NK-92 treated with Interleukin-12 subunit alpha and Interleukin-12 subunit beta, amount 100 ng/mL, for 24 hours (cell line): ENCODE measurements at regions not wholly inside any gene's neighbourhood (a gene's known extent, or its start where the extent isn't known, plus 50 kb on each side); places are given as distances from the start of the nearest gene placed in this dataset.
"Not testable (repeated sequence)": the region's sequence is repeated elsewhere in the genome, so short reads cannot be mapped to it uniquely, and the experiment has no call there.

Experiments
- DNase-seq: peaks from one replicate; lab custom pipeline; 2025; lab: John Stamatoyannopoulos, UW

- DNase-seq = no peak
These were observed 90.7 kb upstream of the HES1 start for GRCh38 chr3:194045289-194045688.

- no peak for DNase-seq
These were observed 90.0 kb upstream of the HES1 start for GRCh38 chr3:194045919-194046318.

GRCh38 chr3:194046531-194046930 lies 89.4 kb upstream of the HES1 start:
- DNase-seq = no peak

DNA sequence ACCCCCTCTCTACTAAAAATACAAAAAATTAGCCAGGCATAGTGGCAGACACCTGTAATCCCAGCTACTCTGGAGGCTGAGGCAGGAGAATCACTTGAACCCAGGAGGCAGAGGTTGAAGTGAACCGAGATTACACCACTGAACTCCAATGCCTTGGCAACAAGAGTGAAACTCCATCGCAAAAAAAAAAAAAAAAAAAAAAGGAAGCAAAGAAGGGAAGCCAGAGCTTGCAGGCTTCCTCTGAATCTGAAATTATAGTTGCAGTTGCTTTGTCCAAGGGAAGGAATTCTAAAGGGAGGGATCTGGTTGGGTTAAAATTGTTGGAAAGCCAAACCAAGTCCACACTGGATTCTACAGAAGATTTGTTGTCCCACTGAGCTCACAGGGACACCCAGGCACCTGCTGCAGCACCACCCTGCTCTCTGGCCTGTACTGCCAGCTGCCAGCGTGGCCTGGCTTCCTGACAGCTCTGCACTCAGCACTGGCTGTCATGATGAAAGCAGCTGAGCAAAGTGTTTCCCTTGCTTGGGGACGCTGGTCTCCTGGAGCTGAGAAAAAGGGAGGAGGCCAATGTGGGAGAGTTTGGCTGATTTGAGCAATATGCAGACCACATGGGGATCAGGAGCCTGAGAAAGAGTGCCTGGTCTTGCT lies 88.8 kb upstream of the HES1 start:
- no peak for DNase-seq

DNA sequence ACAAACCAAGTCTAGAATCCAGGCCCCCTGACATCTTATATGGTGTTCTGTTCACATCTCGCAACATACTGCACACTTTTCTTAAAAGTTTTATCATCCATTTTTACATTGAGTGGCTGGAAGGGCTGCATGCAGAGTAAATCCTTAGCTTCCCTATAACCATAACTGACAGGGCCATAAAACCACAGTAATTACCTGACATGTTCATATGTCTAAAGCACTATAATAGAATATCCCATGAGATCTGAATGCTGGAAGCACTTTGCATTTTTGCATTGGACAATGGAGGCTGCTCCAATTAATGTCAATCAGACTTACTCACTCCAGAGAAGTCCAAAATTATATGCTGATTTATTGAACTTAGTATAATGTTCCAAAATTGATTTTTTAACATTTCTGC lies 86.6 kb upstream of the HES1 start:
- no peak for DNase-seq

DNA sequence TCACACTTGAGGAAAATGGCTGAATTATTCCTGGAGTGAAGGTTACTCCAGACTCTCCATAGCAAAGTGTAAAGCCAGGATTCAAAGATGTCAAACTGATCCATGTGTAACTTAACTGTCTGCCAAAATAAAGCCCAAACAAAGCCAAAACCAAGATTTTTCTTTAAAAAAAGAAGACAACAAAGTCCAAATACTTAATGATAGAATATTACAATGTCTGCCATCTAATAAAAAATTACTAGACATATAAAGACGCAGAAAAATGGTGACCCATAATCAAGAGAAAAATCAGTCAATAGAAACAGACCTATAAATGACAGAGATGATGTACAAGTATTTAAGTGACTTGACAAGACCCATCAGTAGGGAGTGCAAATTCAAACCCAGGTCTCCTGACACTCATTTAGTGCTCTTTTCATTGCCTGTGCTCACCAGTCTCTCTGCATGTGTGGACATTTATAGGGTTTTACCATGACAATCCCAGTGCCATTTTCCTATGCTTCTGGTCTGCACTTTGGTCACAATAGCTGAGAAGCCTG lies 85.1 kb upstream of the HES1 start:
- DNase-seq = no peak

DNA sequence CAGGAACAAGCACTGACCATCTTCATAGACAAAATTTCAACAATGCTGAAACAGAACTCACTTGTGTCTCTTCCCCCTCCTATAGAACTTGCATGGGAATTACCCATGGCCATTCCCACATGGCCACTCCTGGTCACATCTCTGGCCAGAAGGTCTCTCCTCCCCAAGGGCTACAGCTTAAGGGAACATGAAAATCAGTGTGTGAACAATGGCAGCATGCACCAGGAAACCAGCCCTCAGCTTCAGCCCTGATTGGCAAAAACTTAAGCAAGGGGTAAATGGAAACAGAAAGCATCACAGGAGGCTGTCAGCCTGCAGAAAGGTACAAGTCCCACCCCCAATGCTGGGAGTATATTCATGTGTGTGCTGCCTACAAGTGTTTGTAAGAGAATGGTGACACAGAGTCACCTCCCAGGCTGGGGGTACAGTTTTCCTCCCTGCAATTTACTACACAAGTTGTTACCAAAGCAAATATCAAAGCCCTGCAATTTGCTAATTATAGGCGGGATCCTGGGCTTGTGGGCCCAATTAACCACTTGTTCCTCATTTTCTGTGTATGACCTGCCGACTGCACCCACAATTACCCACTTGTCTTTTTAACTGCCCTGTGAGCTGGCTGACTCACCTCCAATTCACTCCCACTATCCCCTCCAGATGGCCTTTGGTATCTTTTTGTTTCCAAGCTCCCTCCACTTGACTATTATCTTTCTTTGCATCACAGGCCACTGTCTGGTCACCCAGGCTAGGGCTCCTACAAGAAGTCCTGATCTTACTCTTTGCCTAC lies 84.4 kb upstream of the HES1 start:
- DNase-seq = no peak

DNA sequence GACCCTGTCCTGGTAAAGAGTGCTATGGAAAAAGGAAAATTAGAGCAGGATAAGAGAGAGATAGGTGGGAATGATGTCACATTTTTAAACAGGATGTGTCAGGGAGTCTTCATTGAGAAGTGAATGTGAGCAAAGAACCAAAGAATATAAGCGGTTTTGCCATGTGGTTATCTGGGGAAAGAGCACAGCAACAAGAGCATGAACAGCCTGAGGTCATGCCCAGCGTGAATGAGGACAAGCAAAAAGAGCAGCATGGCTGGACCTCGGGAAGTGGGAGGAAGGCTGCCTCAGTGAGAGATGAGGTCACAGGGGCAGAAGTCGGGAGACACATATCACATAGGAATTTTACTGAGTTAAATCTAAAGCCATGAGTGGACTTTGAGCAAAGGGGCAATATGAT lies 82.8 kb upstream of the HES1 start:
- DNase-seq = no peak

GRCh38 chr3:194054016-194054415 lies 81.9 kb upstream of the HES1 start:
- DNase-seq = no peak

- no peak for DNase-seq
These were observed 81.4 kb upstream of the HES1 start for GRCh38 chr3:194054540-194054939.

- no peak for DNase-seq
These were observed 81.0 kb upstream of the HES1 start for GRCh38 chr3:194054961-194055360.

DNA sequence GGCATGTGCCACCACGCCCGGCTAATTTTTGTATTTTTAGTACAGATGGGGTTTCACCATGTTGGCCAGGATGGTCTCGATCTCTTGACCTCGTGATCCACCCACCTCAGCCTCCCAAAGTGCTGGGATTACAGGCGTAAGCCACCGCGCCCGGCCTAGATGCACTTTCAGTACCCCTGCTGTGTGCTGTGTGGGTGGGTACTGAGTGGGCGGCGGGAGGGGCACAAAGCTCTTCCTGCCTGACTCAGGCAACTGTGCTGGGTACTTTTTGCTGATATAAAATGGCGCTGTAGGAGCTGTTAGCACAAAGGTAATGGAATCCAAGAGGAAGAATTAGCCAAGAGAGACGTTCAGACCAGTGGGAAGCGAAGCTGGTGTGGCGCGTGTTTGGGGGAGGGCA lies 79.6 kb upstream of the HES1 start:
- DNase-seq = not testable (repeated sequence)

DNA sequence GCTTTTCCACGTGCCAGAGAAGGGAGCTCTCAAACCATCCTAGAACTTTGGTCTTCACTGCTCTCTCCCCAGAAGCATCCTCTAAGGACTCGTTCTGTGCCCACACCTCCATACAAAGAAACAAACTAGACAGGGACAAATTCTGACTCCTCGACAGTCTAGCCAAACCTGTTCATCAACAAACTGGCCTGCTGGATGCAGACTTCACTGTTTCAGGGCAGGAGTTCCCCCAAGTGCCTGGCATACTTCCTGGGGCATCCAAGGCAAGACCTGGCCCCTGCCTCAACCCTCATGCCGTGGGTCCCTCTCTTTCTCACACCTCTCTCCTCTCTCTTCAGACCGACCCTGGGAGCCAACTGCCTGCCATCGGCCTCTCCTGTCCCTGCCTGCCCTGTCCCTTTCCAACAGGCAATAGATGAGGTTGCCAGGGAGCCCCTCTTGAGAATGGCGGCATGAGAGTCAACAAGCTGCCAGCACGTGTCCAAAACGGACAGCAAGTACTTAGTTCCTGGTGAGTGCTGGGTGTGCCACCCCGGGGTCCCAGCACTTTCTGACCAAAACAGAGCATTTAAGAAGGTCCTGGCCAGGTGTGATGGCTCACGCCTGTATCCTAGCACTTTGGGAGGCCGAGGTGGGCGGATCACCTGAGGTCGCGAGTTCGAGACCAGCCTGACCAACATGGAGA lies 79.1 kb upstream of the HES1 start:
- DNase-seq = no peak

- no peak for DNase-seq
These were observed 78.3 kb upstream of the HES1 start for GRCh38 chr3:194057570-194058188.

GRCh38 chr3:194058189-194058571 lies 77.8 kb upstream of the HES1 start:
- DNase-seq = no peak

- DNase-seq = no peak
These were observed 77.2 kb upstream of the HES1 start for GRCh38 chr3:194058753-194059152.

GRCh38 chr3:194061421-194062030 lies 74.4 kb upstream of the HES1 start:
- no peak for DNase-seq

GRCh38 chr3:194062830-194063229 lies 73.1 kb upstream of the HES1 start:
- DNase-seq = no peak

DNA sequence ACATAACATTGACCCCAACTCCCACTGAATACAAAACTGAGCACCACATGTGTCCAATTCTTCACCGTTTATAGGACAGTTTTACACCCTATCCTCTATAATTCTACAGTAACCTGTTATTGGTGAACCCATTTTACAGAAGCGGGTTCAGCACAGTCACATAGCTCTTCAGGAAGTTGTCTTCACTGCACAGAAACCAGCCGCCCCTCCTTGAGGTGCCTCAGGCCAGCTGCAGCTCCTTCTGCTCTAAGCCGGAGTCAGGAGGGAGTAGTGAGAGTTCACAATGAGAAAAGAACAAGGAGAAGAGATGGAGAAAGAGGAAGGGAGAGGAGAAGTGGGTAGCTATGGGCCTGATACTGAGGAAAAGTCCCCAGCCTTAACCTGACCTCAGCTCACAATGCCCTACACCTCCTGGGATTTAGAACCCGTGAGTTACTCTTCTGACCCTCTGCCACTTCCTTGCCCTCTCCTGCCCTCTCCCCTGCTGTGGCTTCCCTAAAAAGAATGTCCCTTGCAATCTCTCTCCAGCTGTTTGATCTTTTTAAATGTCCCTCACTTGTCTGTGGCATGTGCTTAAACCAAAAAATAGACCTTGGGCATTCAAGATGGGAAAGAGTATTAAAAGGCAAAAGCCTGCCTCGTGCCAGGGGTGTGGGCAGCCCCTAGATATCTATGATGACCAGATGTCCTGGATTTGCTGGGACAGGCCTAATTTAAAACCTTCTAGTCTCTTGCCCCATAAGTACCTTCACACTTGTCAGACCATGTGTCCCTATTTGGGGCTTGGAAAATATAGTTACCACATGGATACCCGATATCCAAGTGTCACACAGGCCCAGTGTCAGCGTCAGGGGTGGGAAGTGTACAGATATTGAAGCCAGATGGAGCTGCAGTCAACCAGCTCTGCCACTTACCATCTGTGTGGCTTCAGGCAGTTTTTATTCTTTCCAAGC lies 71.3 kb upstream of the HES1 start:
- no peak for DNase-seq

DNA sequence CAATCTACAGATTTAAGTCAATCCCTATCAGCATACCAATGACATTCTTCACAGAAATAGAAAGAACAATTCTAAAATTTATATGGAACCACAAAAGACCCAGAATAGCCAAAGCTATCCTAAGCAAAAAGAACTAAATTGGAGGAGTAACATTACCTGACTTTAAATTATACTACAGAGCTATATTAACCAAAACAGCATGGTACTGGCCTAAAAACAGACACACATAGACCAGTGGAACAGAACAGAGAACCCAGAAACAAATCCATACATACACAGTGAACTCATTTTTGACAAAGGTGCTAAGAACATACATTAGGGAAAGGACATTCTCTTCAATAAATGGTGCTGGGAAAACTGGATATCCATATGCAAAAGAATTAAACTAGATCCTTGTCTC lies 68.6 kb upstream of the HES1 start:
- DNase-seq = not testable (repeated sequence)

- no peak for DNase-seq
These were observed 68.0 kb upstream of the HES1 start for GRCh38 chr3:194067949-194068362.
